IMR-90 (cell line): ENCODE measurements at regions not wholly inside any gene's neighbourhood (a gene's known extent, or its start where the extent isn't known, plus 50 kb on each side); places are given as distances from the start of the nearest gene placed in this dataset.

Experiments used
- CEBPB ChIP-seq: IDR thresholded peaks from 2 replicates; pipeline ENCODE4 v1.6.1; 2012; ENCODE audit warnings: low read depth, low read length, improper control_type of control experiment
- MAFK ChIP-seq: IDR thresholded peaks from 2 replicates; pipeline ENCODE4 v1.6.1; 2012; ENCODE audit warnings: low read depth, low read length, improper control_type of control experiment
- MAZ ChIP-seq: IDR thresholded peaks from 2 replicates; pipeline ENCODE4 v1.6.1; 2012; ENCODE audit warnings: low read depth, mild to moderate bottlenecking, low read length, improper control_type of control experiment, moderate library complexity, borderline replicate concordance
- MXI1 ChIP-seq: IDR thresholded peaks from 2 replicates; pipeline ENCODE4 v1.6.1; 2012; ENCODE audit warnings: low read depth, mild to moderate bottlenecking, low read length, moderate library complexity, borderline replicate concordance
- POLR2A ChIP-seq: IDR thresholded peaks from 2 replicates; pipeline ENCODE4 v1.6.1; 2012; ENCODE audit warnings: mild to moderate bottlenecking, low read depth, low read length
- SMC3 ChIP-seq: fragments of 150-350 bp; IDR thresholded peaks from 2 replicates; pipeline ENCODE4 v1.6.1; 2016; ENCODE audit warnings: low read depth, mild to moderate bottlenecking, antibody characterized with exemption, low read length, moderate library complexity
- TF ChIP-seq, protein P1 (sequence below): fragments of 150-350 bp; IDR thresholded peaks from 2 replicates; pipeline ENCODE4 v1.6.1; 2016; ENCODE audit warnings: low read depth, mild to moderate bottlenecking, low read length, moderate library complexity, borderline replicate concordance
- TF ChIP-seq, protein P2 (sequence below): conservative IDR thresholded peaks from 2 replicates; pipeline ENCODE4 v1.5.1; 2012; ENCODE audit warnings: mild to moderate bottlenecking, low read depth, low read length, improper control_type of control experiment

- TF ChIP-seq POLR2A (no peak), MAZ (no peak), CEBPB (no peak), SMC3 (no peak), MAFK (peak; percentile 23; the same call in 1 of the 2 replicates), MXI1 (no peak)
- TF ChIP-seq, protein P1, sequence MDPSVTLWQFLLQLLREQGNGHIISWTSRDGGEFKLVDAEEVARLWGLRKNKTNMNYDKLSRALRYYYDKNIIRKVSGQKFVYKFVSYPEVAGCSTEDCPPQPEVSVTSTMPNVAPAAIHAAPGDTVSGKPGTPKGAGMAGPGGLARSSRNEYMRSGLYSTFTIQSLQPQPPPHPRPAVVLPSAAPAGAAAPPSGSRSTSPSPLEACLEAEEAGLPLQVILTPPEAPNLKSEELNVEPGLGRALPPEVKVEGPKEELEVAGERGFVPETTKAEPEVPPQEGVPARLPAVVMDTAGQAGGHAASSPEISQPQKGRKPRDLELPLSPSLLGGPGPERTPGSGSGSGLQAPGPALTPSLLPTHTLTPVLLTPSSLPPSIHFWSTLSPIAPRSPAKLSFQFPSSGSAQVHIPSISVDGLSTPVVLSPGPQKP = no peak
- TF ChIP-seq, protein P2, sequence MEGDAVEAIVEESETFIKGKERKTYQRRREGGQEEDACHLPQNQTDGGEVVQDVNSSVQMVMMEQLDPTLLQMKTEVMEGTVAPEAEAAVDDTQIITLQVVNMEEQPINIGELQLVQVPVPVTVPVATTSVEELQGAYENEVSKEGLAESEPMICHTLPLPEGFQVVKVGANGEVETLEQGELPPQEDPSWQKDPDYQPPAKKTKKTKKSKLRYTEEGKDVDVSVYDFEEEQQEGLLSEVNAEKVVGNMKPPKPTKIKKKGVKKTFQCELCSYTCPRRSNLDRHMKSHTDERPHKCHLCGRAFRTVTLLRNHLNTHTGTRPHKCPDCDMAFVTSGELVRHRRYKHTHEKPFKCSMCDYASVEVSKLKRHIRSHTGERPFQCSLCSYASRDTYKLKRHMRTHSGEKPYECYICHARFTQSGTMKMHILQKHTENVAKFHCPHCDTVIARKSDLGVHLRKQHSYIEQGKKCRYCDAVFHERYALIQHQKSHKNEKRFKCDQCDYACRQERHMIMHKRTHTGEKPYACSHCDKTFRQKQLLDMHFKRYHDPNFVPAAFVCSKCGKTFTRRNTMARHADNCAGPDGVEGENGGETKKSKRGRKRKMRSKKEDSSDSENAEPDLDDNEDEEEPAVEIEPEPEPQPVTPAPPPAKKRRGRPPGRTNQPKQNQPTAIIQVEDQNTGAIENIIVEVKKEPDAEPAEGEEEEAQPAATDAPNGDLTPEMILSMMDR = no peak
These were observed 409.6 kb upstream of the KCNMB2 start for GRCh38 chr3:178126686-178127085.
